ENCODE measurements at regions not wholly inside any gene's neighbourhood (a gene's known extent, or its start where the extent isn't known, plus 50 kb on each side); places are given as distances from the start of the nearest gene placed in this dataset.

- no peak for DNase-seq
Observed at GRCh38 chr13:50104493-50104892, 89.2 kb downstream of the KCNRG start.

DNA sequence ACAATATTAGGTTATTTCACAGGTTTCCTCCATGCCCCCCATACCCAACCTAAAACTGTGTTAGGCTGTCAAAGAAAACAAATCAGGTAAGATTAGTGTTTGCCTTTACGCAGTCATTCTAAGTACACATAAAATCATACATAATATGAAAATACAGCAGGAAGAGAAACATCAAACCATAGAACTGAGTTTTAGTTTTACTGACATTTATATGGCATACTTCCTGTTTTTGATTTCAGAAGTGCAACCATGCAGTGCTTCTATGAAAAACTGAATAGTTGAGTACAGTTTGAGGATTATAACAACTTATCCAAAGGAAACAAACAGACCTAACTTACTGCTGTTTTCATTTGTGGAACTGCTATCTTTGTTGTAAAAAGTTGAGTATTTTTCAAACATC lies 91.3 kb downstream of the KCNRG start:
- DNase-seq: peak; percentile 32

- DNase-seq: no peak
Observed at GRCh38 chr13:50107205-50107604, 92.0 kb downstream of the KCNRG start.

- DNase-seq: no peak
Observed at GRCh38 chr13:50114961-50115360, 99.7 kb downstream of the KCNRG start.

GRCh38 chr13:50115695-50116094 lies 100.5 kb downstream of the KCNRG start:
- no peak for DNase-seq

DNA sequence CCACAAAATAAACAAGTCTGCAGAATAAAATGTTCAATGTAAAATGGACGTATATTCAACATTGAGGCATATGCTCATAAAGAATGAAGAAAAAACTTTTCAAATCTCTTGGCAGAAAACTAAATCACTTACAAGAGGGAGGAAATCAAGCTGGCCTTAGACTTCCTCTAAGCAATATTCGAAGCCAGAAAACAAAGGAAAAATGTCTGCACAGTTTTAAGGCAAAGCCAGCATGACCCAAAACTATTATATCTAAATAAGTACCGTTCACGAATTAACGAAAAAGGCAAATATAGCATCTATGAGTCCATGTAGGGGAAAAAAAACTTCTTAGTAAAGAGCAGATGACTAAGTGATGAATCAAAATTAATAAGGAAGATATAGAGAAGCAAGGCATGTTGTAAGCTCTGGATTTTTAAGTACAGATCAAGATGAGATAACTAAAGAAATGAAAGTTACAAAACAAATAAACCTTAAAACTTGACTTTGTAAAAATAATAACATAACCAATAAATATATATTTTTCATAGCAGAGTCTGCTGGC lies 101.3 kb downstream of the KCNRG start:
- no peak for DNase-seq

- DNase-seq: no peak
Observed at GRCh38 chr13:50119591-50119990, 104.3 kb downstream of the KCNRG start.

DNA sequence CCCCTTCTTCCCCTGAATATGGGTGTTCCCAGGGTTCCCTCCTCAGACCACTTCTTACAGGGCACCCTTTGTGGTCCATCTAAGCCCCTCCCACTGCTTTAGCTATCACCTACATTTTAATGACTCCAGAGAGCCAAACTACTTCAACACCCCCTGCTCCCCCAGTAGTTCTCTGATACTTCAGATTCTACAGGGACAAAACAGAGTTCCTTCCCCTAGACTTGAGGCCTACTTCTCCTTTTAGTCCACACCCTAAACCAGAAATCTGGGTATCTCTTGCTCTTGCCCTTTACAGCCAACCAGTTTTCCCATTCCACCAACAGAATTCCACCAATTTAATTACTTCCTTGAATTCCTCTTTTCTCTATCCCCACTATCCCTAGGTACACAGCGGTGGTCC lies 107.2 kb downstream of the KCNRG start:
- peak; percentile 33 for DNase-seq

DNA sequence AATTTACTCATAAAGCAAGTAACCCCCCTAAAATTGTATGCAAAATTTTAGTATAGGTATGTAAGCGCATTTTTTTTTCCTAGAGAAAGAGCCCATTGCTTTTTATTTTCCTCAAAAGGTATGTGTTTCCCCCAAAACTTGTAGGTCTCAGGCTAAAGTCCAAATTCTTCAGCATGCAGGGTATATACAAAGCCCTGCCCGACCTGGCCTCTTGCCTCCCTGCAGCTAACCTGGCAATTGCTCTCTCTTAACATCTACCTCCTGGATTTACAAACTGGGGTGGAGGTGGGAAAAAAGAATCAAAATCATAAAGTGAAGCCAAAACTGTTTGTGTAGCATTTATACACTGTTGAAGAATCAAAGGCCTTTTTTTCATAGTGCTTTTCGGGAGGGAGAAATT lies 107.8 kb downstream of the KCNRG start:
- no peak for DNase-seq

DNA sequence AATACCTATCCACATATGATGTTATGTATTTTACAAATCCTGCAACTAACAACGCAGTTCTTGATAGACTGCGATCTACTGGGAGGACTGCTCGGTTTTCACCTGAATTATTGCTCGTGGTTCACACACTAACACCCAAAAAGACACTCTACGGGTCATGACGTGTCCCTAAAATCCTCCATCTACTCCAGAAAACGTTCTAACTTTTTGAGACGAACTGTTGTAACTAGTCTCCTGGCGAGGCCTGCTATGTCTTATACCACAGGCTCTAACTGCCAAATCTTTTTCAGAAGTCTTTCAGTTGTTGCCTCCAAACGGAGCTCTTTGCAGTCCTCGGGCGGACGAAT lies 108.2 kb downstream of the KCNRG start:
- no peak for DNase-seq

- peak; percentile 94 for DNase-seq
Observed at GRCh38 chr13:50123862-50124535, 108.8 kb downstream of the KCNRG start.

- DNase-seq: no peak
Observed at GRCh38 chr13:50124536-50125303, 109.5 kb downstream of the KCNRG start.

GRCh38 chr13:50125304-50125553 lies 110.0 kb downstream of the KCNRG start:
- DNase-seq: no peak

DNA sequence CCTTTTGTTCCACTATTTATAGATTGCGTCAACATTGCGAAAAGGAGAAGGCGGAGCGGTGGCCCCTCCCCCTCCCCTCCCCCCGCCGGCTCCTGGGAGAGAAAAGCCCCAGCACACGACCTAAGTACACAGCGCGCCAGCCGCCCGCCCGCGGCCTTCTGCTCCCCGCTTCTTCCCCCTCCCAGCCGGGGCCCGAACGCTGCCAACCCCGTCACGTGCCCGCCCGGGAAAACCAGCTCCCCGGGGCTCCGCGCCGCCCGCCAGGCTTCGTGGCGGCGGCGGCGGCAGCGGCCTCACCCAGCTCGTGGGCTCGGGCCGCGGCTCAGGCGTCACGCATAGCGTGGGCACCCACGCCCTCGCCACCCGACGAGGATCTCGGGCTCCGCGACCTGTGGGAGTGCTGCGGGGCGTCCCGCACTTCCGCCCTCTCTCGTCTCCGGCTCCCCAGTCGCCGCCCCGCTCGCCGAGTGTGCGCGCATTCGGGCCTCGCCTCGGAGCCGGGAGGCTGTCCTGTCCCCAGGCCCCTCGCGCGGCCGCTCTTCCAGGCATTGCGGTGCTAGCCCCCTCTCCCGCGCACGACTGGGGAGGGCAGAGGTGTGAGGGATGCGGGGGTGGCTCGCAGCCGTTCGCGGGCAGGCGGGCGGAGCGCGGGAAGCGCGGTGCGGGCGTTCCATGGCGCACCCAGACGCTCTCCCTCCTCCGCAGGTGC lies 110.5 kb downstream of the KCNRG start:
- peak; percentile 90 for DNase-seq

DNA sequence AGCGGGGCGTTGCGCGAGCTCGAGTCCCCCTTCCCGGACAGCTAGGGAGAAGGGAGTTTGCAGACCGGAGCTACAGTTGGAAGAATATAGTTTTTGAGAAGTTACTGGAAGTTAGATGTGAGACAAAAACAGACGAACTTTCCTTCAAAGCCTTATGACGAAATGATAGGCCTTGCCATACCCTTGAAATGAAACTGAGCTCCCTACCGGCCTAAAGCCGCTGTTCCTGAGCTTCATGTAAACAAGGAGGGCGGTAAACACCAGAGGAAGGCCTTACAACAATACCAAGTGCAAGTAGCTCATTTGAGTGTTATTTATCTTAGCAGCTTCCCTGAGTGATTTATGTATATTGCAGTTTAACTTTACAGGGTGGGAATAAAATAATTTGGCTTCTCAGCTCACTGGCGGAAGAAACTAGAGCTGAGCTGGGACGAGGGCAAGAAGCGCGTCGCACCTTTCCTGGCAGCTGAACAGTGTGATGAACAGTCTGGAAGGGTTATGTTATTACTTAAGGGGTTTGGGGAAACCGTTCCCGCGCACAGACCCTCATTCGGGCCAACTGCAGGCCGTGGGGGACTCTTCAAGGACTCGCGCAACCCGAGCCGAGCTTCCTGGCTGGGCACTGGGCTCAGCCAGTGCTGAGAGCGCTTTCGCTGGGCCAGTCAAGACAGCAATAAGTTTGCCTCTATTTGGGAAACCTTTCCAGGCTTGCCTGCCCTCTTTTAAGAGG lies 111.2 kb downstream of the KCNRG start:
- peak; percentile 46 for DNase-seq

DNA sequence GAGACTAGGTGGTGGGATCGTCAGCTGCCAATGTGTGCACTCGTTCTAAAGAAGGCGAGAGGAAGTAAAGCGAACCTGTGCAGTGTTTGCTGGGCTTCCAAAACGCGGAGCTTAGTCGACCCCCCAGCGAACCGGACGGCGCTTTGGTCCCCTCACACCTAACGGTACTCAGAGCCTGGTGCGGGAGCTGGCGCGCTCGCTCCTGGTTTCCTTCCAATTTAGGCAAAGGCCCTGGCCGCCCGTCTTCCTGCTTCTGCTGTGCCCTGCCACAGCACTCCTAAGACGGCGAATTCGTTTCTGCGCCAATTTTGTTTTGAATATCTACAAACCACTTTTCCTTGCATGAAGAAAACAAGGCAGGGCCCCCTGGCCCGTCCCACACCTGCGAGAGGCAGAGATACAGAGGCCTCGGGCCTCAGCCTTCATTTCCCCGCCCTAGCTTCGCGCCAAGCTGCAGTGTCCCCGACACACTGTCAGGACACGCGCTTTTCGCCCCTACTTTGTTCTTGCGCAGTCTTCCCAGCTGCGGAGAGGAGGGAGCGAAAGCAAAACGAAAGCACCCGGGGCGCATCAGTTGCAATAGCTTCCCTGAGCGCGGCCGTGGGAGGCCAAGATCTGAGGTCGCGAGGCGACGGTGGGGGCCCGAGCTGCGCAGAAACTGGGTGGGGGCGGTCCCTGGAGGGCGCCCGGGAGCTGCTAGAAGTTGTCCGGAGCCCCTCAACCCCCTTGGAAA lies 111.9 kb downstream of the KCNRG start:
- peak; percentile 69 for DNase-seq

DNA sequence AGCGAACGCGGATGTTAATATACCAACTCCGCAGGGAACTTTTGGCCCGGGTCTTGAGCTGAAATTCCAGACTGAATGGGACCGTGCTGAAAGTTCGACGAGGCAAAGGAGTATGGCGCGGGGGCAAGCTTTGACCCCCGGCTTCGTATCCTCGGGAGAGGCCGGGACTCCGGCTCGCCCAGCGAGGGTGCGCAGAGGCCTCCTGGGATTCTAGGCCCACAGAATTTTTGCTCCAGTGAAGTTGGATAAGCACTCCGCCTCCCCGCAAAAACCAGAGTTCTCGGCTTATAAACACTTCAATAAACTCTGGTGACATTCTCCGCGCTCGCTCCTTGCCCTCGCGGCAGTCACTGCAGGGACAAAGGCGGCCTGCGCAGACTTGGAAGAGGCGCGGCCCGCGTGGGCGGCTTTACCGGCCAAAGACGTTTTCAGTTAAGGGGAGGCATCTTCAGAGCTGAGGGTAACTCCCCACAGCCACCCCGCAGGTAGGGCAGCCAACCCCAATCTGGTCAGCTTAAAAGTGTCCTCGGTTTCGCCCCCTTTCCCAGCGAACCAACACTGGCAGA lies 112.6 kb downstream of the KCNRG start:
- DNase-seq: no peak

DNA sequence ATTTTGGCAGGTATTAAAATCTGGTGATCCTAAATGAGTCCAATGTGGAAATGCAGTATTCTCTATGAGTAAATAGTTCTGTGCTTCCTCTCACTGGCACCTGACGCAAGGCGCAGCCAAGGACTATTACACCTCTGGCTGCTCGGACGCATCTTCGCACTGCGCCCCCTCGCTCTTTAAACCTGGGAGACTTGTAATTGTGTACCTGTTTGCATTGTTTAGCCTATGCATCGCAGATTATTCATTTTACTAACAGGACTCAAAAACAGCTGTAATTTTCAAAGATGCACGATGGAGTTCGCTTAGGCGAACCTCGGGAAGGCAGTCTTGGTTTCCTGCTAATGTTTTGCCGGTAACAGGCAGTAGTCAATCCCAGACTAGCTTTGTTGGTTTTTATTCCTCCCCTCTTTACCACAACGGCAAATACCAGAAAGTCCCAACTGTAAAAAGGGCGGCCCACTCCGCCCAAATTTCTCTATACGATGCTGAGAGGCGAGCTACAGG lies 113.2 kb downstream of the KCNRG start:
- DNase-seq: no peak

DNA sequence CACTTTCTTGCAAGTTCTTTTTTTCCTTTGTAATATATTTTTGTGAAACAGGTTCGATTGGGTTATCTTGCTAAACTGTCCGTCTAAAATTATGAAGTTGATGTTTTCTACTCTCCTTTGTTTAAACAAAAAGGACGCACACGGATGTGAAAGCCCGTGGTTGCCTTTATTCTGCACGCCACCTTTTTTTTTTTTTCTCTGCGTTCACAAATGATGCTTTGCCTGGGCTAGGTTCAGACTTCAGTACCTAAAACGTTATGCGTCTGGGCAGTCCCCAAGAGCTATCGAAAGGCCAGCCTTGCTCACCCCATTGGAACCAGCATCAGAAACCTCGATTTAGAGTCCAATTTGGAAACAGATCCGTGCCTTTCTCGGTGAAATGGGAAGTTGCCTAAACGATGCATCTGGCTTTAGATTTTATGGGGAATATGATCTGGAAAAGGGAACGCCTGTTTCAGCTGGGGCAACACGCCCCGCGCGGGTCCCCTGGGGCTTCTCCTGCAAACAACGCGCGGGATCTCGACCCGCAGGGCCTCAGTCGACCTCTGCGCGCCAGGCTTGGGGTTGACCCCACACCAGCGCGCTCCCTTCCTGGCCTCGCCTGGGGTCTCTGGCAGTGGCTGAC lies 113.9 kb downstream of the KCNRG start:
- no peak for DNase-seq

DNA sequence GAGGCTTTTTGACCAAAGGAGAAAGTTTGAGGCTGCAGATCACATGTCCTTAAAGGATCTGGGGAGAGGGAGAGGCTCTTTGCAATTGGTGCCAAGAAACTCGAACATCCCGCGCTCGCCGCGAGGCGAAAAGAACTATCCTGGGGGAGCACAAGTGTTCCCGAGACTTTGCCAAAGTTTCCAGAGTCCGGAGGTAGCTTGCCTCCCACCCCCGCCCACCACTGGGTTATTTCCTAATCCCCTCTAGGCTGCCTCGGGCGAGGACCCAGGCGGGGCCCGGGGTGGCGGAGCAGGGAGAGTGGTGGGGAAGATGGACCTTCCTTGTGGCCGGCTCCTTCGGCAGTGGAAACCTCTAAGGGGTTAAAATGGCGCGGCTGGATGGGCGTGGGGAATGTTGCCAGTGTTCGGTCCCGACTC lies 114.5 kb downstream of the KCNRG start:
- no peak for DNase-seq

DNA sequence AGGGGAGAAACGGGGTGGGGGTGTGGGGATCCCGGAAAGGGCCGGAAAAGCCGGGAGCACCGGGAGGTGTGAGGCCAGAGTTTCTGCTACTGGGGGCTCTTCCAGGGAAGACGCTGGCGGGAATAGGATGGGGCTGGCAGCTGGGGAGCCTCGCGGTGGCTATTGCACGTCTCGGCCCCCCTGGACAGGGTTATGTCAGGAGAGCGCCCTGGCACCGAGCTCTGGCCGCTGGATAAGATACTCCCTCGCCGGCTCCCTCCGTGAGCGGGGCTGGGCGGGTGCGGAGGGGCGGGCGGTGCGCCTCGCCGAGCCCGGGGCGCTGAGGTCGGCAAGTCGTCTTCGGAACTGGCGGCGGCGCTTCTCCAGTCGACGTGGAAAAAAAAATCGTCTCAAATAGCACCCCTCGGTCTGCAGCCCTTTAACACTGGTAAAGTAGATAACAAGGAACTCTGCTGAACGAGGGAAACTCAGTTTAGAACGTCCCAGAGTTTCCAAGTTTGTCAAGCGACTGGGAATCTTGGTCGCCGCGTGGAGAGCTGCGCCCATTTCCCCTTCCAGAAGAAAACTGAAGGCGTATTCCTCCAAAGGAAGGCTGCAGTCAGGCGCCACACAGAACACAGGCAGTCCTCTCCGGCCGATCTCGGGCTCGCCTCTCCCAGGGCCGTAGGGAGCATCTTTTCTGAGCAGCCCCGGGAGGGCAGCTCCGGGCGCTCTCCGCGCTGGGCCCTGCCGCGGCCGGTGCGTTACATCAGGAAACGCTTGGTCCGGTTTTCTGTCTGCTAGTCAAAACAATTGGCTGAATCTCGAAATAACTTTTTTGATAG lies 115.1 kb downstream of the KCNRG start:
- no peak for DNase-seq
